GM18520 (cell line): ENCODE measurements at regions not wholly inside any gene's neighbourhood (a gene's known extent, or its start where the extent isn't known, plus 50 kb on each side); places are given as distances from the start of the nearest gene placed in this dataset.

Experiments used
- ATAC-seq: cut with Tn5 transposase; IDR thresholded peaks from one replicate; pipeline ENCODE4 v1.9.1; 2021; ENCODE audit not compliant: unreplicated experiment

GRCh38 chr4:53818104-53818503 is 226.8 kb upstream of the LNX1 start:
- ATAC-seq = no peak

DNA sequence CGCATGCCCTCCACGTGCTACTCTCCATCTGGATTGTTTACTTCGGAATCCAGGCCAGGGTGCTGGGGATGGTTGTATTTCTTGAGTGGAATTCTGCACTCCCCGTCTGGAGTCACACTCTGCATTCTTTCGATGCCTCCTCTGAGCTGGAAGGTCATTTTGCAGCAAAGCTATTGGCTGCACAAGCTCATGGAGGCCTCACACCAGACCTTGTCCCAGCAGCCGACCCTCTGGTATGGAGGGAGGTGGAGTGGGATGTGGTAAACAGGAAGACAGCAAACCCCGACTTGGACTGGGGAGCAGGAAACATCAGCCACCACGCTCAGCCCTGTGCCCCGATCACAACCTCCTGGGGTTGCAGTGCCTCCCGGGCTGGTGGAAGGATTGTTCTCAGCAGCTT is 225.3 kb upstream of the LNX1 start:
- no peak for ATAC-seq

GRCh38 chr4:53815281-53815680 is 224.0 kb upstream of the LNX1 start:
- no peak for ATAC-seq

- ATAC-seq = no peak
Observed at GRCh38 chr4:53813998-53814397, 222.7 kb upstream of the LNX1 start.

- ATAC-seq = no peak
Observed at GRCh38 chr4:53810643-53811042, 219.4 kb upstream of the LNX1 start.

GRCh38 chr4:53809816-53810215 is 218.5 kb upstream of the LNX1 start:
- no peak for ATAC-seq

DNA sequence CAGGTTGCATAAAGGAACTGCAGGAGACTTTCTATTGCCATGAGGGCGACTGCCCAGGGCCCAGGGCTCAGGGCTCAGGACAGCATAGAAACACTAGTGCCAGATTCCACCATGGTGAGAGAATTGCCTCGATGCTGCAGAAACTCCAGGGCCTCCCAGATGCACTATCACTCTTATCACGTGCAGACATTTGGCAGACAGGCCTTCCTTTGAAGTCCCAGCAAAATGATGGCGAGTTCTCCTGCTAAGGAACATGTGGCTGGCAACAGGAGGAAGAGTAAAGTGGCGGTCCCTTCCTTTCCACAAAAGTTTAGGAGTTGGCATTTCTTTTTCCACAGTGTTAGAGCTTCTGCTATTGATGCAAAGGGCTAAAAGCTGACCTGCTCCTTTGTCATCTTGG is 214.0 kb upstream of the LNX1 start:
- ATAC-seq = no peak

DNA sequence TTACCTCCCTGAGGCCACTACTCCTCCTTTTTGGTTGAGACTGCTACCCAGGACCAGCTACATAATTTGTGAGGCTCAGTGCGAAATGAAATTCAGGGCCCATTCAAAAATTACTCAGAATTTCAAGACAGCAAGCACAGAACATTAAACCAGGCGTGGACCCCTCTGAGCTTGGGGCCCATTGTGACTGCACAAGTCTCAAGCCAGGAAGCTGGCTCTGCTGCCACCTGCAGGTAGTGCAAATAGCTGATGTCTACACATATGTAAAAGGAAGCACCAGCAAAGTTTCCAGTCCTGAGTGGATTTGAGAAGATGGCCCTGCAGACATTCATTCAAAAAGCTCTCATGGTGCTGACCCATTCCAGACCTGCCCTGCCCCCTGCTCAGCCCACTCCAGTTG is 213.4 kb upstream of the LNX1 start:
- ATAC-seq = no peak

DNA sequence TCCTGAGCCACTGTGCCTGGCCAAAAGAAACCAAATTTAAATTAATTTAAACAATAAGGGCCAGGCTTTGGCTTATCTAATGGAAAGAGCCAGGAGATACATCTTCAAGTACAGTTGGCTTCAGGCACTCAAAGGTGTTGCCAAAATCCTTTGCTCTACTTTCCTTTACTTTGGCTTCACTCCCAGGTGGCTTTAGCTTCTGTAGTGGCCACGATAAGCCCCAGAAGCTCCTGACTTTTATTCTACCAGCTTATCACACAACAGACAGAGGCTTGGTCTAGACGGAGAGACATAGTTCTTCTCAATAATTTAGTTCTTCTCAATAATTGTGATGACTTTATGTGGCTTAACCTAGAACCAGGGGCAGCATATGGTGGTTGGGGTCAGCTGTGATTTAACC is 211.2 kb upstream of the LNX1 start:
- ATAC-seq = no peak

DNA sequence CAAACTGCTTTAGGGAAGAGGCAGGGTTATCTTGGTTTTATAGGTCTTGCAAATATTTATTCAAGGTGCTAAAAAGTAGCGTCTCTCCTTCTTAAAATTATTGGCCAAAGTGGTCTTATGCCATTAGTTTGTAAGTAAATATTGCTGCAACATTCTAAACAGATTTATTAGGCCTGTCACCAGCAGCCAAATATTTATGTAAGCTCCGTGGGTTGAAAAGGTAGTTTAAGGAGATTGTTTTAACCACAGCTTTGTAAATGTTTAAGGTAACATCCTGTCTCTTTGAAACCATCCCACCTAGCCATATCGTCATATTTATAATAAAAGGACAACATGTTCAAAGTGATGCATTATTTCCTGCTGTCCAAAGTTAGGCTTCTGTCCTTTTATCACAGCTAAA is 210.1 kb upstream of the LNX1 start:
- no peak for ATAC-seq

GRCh38 chr4:53800741-53801140 is 209.5 kb upstream of the LNX1 start:
- ATAC-seq = no peak

- ATAC-seq = no peak
Observed at GRCh38 chr4:53793096-53793495, 201.8 kb upstream of the LNX1 start.

- ATAC-seq = no peak
Observed at GRCh38 chr4:53790286-53790685, 199.0 kb upstream of the LNX1 start.

DNA sequence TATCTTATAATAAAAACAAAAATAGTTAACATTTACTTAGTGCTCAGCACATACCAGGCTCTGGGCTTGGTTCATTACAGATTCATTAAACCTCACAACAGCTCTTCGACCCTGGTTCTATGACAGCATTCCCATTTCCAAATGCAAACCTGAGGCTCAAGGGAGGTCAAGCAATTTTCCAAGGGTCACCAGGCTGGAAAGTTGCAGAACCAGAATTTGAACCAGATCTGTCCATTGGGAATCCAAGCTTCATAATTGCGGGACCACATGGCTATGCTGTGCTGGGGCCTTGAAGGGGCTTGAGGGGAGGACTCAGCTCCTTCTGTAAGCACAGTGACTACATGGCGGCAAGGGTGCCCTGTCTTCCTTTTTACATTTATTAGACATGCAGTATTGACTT is 197.3 kb upstream of the LNX1 start:
- ATAC-seq = no peak

DNA sequence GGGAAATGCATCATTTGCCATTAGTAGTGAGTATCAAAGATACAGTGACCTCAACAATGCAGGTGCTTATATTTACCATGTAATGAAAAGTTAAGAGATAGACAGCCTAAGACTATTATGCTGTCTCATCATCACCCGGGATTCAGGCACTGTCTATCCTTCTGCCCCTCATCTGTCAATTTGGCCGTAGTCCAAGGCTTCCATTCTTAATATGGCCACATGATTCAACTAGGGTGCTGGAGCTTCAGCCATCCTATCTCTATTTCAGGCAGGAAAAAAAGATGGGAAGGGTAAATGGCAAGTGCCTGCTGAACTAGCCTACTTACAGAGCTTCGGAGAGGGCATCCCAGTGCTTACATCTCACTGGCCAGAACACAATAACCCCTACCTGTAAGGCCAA is 196.7 kb upstream of the LNX1 start:
- ATAC-seq = no peak

DNA sequence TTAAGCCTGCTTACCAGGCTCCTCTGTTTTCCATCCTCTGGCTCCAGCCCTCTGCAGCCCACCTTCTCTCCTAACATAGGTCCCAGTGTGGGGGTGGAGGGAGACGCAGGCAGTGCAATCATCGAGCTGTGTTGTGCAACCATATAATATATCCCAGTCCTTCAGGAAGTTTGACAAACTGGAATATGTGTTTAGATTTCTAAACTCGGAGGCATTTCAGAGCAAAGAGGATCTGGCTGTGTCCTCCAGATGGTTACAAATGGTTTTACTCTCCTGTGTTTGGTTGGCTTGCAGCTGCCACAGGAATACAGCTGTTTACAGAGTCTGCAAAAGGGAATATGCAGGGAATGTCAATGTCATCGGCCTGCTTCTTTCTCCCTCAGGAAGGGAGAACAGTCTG is 195.3 kb upstream of the LNX1 start:
- ATAC-seq = no peak

DNA sequence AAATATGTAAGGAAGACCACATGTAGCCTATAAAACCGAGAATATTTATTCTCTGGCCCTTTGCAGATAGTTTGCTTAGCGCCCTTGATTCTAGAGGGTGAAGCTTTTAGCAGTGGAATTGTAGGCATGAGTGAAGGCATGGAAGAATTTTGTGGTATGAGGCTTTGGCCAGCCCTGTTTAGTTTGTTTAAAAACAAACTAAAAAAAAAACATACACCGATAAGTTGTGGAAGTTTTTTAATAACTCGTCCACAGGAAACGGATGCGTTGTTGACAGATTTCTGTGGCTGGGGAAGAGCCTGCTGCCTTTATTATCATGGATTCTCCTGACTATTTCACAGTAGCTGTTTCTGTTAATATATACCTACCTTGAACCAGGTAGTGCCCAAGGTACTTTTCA is 194.7 kb upstream of the LNX1 start:
- ATAC-seq = no peak

DNA sequence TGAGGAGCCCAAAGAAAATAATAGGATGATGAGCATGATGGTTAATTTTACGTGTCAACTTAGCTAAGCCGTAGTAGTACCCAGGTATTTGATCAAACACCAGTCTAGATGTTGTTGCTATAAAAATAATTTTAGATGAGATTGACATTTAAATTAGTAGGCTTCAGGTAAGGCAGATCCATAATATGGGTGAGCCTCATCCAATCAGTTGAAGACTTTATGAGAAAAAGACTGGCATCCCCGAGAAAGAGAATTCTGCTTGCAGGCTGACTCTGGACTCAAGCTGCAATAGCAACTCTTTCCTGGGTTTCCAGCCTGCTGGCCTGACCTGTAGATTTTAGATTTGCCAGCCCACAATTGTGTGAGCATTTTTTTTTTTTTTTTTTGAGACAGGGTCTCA is 192.8 kb upstream of the LNX1 start:
- ATAC-seq = no peak

GRCh38 chr4:53783208-53783859 is 192.0 kb upstream of the LNX1 start:
- ATAC-seq = no peak

DNA sequence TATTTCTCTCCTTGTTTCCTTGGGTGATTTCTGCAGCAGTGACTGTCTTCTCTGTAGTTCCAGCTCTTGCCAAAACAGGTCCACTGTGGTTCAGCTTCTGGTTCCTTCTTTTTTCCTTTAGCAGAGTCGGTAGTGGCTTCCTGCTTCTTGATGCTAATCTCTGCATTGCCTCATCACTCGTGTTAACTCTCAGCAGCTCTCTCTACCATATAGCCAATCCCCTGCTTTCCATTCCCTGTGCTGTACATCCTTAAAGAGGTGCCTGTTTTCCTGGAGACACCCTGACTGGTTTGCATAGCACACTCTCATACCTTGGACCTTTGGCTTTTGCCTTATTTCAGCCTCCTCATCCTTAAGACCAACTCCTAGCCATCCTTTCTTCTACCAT is 191.2 kb upstream of the LNX1 start:
- ATAC-seq = no peak

DNA sequence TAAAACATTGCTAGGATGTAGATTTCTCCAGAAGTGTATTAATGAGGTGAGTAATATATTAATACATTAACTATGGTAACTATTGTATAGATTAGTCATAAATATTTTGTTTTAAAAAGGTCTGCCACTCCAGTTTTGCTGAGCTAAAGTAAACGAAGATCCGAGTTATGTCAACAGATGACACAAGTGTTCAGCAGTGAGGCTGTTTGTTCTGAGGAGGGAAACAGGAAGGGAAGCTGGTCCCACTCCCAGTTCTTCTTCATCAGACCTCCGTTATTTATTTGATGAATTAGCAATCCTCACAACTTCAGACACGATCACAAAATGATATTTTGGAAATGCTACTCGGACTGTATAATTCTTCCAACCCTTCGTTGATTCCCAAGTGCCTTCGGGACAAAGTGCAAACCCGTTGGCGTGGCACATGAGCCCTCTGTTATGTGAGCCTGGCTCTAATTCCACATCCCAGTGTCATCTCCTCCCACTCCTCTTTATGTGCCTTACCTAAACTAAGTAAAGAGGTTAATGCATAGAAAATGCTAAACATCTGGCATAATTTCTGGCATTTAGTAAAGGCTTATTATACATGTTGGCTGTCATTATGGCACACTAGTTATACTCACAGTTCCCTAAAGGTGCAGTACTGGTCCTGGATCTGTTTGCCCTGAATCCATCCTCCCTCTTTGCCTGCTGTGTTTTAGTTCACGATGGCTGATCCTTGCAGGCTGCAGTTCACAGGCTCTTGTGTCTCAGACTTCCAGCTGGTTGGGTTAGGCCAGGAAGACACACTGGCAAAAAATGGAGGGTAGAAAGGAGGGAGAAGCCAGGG is 190.6 kb upstream of the LNX1 start:
- ATAC-seq = no peak

DNA sequence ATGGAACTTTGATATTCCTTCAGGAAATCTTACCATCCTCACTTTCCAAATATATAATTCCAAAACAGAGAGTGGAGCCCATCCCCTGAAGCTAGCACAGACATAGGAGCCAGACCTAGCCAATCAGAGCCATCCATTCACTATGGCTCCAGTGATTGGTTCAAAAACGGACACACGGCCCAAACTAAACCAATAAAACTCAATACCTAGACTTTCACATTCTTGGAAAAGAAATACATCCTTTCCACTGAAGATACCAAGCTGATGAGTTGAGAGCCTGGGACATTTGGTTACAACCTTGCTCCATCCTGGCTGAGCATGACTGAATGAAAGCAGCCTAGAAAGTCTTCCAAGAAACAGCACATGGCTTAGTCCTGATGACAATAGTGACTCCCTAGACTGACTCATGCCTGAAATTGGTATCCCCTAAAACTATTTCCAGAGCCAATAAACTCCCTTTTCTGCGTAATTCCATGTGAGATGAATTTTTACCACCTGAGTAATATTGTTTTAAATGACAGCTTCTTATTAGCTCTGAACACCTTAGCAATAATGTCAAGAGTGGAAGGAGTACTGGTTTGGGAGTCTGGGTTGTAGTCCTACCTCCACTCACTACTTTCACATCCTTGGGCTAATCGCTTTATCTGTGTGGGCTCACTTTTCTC is 189.6 kb upstream of the LNX1 start:
- ATAC-seq = no peak
